HG03442 (cell line): ENCODE measurements at regions not wholly inside any gene's neighbourhood (a gene's known extent, or its start where the extent isn't known, plus 50 kb on each side); places are given as distances from the start of the nearest gene placed in this dataset.

ENCODE experiments used
- ATAC-seq: cut with Tn5 transposase; IDR thresholded peaks from one replicate; pipeline ENCODE4 v1.9.1; 2021; ENCODE audit warnings: mild to moderate bottlenecking, moderate library complexity; ENCODE audit not compliant: unreplicated experiment

DNA sequence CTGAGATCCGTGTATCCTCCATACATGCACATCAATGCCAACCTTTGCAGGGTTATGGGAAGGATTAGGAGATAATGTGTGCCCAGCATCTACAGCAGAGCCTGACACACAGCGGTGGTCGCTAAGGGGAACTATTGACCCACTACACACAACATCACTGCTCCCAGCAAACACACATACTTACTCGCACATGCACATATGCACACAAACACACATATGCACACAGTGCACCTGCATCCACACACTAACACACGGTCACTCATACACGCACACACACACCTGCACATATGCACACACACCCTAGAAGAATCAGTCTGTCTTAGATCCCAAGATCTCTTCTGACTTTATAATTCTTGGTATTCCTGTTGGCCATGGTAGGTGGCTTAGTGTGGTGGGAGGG, 118.3 kb downstream of the GYPC start:
- no peak for ATAC-seq

- no peak for ATAC-seq
These were observed 118.8 kb downstream of the GYPC start for GRCh38 chr2:126774761-126775160.

GRCh38 chr2:126775300-126775985, 119.5 kb downstream of the GYPC start:
- ATAC-seq, result no peak

DNA sequence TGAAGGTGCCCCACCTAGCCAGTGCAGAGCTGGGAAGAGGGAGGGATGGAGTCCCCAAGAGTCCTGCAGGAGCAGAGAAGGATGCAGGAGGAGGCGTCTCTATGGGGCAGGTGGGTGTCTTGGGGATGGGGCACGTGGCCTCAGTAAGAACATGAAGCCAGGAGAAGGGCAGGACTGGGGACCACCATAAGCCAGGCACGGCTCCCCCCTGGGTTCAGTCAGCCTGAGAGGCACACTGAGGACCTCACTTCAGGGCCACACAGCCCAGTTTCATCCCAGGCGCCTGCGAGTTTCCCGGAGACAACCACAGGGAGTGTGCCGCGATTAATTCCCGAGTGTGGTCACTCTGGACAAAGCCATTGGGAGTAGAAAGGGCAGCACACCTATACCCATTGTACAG, 120.3 kb downstream of the GYPC start:
- peak; percentile 1 for ATAC-seq

GRCh38 chr2:126776692-126777619, 121.0 kb downstream of the GYPC start:
- ATAC-seq, result peak; percentile 87

- ATAC-seq, result peak; percentile 7
These were observed 121.1 kb upstream of the TEX51 start for GRCh38 chr2:126777620-126777978.

DNA sequence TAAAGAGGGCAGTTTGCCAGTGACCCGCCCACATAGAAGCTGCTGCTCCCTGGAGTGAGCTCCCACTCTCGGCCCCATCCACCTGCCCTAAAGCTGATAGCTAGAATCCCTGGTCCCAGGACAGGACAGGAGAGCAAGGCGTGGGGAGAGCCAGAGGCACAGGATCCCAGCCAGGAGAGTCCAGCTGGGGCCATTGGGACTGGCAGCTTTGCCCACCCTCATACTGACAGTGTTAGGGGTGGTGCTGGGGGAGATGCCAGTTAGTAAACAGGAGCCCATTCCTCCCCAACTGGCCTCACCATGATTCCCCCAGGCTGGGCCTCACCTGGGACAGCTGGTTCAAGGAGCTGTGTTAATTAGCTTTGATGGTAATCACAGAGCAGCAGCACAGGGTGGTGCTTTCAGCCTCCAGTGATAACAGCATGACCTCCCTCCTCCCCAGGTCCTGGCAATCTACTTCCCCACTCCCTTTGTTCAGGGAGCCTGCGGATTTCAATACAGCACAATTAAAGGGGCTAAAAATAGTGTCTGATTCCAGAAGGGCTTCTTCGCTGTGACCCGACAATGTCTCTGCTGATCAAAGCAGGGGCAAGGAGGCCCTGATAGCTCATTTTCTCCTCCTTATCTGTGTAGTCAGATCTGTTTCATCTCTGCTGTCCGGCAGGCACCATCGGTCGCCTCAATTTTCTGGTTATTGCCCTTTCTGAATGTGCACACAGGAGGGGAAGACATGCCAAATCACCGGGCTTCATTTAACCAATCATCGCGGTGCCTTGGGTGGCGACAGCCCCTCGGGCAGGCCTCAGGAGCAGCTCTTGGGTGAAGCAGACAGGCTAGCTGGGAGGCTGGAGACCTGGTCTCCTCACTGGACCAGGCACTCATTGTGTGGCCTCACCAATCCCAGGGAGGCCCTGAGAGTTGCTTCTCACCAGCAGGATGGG, 119.9 kb upstream of the TEX51 start:
- ATAC-seq, result no peak

DNA sequence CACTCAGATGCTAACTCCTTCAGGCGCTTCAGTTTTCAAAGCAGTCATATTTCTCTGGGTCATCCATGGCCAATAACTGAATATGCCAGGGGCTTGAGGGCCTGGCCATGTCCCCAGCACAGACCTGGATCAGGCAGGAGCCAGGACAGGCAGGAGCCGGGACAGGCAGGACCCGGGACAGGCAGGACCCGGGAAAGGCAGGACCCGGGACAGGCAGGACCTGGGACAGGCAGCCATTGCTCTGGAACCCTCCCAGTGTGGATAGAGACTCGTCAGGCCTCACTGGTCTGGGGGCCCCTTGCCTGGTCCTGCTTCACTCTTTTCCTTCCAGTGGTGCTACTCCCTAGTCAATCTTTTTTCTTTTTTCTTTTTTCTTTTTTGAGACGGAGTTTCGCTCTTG, 117.5 kb upstream of the TEX51 start:
- ATAC-seq, result no peak

DNA sequence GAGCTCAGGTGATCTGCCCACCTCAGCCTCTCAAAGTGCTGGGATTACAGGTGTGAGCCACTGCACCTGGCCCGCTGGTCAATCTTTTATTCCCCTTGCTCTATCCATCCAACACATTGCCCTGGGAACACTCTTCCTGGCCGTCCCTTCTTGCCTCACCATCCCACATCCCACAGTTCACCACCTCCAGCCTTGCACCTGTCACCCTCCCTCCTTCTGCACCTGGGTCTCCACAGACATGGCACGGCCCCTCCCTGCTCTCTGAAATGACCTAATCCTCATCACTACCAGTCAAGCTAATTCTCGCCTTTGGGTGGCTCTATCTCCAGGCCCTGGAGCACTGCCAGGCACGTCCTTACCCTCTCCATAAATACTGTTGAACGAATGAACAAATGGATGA, 116.9 kb upstream of the TEX51 start:
- no peak for ATAC-seq

GRCh38 chr2:126782648-126783047, 116.0 kb upstream of the TEX51 start:
- no peak for ATAC-seq

- no peak for ATAC-seq
These were observed 115.3 kb upstream of the TEX51 start for GRCh38 chr2:126783341-126783740.

DNA sequence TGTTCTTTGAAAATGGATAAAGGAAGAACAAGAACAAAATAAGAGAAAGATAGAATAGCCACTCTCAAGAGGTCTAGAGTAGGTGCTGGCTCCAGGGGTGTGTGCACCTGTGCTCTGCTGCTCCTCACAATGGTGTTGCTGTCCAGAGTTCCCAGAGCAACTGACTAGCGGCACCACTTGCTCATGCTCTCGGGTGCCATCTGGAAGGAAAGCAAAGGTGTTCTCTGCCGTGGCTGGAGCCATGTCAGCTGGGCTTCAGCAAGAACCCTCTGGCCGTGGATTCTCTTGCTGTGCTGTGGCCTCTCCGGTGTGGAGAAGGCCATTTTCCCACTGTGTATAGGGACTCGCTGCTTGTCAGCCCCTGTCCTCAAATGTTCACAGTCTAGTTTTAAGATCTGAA, 114.6 kb upstream of the TEX51 start:
- ATAC-seq, result no peak

GRCh38 chr2:126784621-126785020, 114.1 kb upstream of the TEX51 start:
- no peak for ATAC-seq

DNA sequence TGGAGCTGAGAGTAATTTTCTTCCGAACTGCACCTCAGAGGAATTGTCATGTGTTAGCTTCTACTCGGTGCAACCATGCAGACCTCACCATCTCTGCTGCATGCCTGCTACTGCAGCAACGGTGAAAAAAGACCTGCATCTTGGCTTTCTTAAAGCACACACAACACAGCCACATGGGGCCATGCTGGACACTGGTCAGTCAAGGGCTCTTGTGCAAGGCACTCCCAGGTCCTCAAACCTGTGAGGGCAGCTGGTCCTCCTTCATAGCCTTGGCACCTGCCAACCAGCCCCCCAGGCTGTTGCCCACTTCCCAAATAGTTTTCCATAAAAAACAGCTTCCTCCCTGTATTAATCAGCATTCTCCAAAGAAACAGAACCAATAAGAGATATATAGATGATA, 113.5 kb upstream of the TEX51 start:
- ATAC-seq, result no peak

DNA sequence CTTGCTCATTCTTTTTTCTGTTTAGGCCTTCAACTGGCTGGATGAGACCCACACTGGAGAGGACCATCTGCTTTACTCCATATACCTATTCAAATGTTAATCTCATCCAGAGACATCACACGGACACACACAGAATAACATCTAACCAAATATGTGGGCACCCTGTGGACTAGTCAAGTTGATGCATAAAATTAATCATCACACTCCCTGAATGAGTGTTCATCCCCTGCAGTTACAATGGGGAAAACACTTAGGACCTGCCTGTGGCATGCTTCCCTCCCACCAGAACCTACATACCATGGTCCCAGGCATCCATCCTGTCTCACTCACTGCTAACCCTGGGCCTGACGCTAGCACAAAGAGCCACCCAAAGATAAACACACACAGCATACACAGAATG, 112.8 kb upstream of the TEX51 start:
- ATAC-seq, result no peak

DNA sequence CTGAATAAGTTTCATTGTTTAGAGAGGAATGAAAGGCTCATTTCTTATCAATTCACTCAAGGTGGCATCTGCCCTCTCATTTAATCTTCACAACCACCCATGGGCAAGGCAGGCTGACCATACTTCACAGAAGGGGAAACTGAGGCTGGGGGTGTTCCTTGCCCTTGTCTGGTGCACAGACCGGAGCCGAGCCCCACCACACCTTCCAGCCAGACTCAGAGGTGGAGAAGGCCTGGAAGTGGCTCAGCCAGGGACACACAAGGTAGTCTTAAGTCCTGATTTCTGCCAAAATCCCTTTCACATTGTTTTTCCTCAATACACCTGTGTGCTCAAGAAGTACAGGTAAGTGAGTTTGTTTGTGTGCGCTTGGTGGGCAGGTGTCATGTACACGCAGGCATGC, 111.9 kb upstream of the TEX51 start:
- no peak for ATAC-seq

DNA sequence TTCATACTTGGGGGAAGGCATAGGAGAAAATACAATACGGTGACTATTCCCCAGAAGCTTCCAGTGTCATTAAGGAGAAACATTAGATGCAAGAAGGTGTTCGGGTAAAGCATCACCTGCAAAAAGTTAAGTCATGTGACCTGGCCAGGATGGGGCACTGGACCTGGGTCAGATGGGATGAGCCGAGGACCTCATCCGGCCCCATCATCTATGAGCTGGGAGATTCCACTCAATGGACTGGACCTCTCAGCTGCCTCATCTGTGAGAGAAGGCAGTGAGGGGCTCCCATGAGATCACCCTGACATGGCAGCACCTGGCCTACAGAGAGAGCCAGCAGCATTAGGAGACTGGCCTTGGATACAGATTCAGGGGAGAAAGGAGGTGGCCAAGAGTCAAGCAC, 111.4 kb upstream of the TEX51 start:
- no peak for ATAC-seq

DNA sequence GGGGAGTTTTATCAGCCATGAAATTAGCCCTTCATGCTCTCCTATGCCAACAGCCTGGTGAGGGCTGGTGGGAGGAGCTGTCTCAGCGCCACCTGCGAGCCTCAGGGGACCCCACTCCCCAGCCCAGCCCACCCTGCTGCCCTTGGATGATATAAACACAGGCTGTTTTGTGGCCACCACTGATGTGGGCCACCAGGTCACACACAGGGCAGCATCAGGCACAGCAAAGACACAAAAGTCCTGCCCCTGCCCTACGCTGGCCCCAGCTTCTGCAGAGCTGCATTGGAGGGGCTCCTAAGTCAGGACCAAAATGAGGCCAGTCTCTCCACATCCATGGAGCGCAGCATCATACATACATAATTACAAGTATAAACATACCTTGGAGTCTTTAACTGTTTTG, 110.6 kb upstream of the TEX51 start:
- no peak for ATAC-seq

GRCh38 chr2:126788652-126789051, 110.0 kb upstream of the TEX51 start:
- ATAC-seq, result no peak

GRCh38 chr2:126790987-126791780, 107.5 kb upstream of the TEX51 start:
- no peak for ATAC-seq
